C4-2B (cell line): ENCODE measurements at regions not wholly inside any gene's neighbourhood (a gene's known extent, or its start where the extent isn't known, plus 50 kb on each side); places are given as distances from the start of the nearest gene placed in this dataset.
"Not testable (repeated sequence)": the region's sequence is repeated elsewhere in the genome, so short reads cannot be mapped to it uniquely, and the experiment has no call there.

ENCODE experiments used
- H3K27ac ChIP-seq: fragments of 450-650 bp; 2 replicates; pipeline ENCODE4 v1.5.1; 2017
- ZFX ChIP-seq: fragments of 450-650 bp; IDR thresholded peaks from 2 replicates; pipeline ENCODE4 v1.6.1; 2017
- TF ChIP-seq, protein P1 (sequence below): fragments of 450-650 bp; conservative IDR thresholded peaks from 2 replicates; pipeline ENCODE4 v1.5.1; 2017; ENCODE audit warnings: mild to moderate bottlenecking

DNA sequence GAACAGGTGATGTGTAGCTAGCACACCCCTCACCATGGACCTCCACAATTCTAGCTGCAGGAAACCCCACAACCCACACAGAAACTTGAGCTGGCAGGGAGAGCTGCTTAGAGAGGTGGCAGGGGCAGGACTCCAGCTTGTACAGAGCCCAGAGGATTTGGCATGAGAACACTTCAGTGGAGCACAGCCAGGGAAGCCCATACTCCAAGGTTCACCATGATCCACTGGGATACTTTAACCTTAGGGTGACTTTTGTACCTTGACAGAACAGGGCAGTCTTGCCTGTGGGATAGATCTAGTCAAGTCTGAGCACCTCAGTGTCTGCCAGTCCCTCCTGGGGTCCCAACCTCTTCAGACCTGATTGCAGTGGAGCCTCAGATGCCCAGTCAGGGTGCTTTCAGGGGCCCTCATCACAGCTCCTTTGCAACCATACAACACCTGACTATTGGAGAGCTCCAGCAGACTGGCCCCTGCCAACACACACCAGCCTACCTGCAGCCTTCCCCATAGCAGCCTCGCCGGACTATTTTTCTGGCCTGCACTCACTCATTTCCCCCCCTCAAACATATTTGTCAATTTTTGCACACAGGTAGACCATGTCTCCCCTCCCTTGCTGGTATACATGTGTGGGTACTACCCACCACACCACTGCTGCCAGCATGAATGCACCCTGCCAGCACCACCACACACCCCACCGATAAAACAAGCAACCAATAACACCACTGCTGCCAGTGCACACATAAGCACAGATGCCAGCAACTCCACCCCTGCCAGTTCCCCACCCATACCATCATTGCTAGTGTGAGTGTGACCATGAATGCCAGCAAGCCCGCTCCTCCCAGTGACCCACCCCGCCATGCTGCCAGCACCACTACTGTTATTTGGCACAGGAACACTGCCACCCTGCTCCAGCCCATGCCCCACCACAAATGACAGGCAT, 56.0 kb upstream of the CDX4 start:
- no peak overlapping the region for H3K27ac ChIP-seq

DNA sequence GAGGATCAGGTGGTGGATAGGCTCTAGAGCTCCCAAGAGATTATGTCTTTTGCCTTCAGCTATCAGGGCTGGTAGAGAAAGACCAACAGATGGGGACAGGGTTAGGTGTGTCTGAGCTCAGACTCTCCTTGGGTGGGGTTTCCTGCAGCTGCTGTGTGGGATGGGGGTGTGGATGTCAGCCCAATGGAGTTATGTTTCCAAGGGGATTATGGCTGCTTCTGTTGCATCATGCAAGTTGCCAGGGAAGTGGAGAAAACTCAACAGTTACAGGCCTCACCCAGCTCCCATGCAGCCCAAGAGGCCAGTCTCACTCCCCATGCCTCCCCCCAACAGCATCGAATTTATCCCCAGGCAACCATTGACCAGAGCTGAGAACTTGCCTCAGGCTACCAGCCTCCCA, 80.2 kb upstream of the CDX4 start:
- TF ChIP-seq ZFX: no peak
- TF ChIP-seq, protein P1, sequence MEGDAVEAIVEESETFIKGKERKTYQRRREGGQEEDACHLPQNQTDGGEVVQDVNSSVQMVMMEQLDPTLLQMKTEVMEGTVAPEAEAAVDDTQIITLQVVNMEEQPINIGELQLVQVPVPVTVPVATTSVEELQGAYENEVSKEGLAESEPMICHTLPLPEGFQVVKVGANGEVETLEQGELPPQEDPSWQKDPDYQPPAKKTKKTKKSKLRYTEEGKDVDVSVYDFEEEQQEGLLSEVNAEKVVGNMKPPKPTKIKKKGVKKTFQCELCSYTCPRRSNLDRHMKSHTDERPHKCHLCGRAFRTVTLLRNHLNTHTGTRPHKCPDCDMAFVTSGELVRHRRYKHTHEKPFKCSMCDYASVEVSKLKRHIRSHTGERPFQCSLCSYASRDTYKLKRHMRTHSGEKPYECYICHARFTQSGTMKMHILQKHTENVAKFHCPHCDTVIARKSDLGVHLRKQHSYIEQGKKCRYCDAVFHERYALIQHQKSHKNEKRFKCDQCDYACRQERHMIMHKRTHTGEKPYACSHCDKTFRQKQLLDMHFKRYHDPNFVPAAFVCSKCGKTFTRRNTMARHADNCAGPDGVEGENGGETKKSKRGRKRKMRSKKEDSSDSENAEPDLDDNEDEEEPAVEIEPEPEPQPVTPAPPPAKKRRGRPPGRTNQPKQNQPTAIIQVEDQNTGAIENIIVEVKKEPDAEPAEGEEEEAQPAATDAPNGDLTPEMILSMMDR: no peak
- H3K27ac ChIP-seq: no peak overlapping the region

More for the DNA sequence above, 56.0 kb upstream of the CDX4 start:
- TF ChIP-seq, protein P1: no peak
- TF ChIP-seq ZFX: no peak

DNA sequence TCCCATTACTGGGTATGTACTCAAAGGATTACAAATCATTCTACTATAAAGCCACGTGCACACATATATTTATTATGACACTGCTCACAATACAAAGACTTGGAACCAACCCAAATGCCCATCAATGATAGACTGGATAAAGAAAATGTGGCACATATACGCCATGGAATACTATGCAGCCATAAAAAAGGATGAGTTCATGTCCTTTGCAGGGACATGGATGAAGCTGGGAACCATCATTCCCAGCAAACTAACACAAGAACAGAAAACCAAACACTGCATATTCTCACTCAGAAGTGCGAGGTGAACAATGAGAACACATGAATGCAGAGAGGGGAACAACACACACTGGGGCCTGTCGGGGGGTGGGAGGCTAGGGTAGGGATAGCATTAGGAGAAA, 89.6 kb upstream of the CDX4 start:
- H3K27ac ChIP-seq: not testable (repeated sequence)

DNA sequence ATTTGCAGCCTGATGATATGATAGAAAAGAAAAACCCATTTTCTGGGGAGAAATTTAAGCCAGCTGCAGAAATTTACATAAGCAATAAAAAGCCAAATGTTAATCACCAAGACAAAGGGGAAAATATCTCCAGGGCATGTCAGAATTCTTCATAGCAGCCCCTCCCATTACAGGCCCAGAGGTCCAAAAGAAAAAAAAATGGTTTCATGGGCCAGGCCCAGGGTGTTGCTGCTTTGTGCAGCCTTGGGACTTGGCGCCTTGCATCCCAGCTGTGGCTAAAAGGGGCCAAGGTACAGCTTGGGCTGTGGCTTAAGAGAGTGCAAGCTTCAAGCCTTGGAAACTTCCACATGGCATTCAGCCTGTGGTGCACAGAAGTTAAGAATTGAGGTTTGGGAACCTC, 97.9 kb upstream of the CDX4 start:
- no peak for TF ChIP-seq ZFX
- H3K27ac ChIP-seq: no peak overlapping the region

DNA sequence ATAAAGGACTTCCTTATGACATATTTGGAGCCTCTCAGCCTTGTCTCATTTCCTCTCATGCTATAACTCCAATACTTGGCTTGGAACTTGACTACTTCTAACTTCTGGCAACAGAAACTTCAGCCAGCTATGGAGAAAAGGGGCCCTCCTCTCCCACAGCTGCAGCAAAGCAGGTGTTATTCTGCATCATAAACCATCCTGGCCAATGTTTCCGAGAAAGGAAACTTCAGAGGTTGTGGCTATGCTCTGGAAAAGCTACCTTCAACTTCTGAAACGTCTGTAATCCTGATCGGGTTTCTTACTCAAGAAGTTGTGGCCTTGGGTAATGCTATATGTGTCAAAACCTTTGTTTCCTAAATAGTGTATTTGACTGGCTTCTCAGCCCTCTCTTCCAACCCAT, 109.5 kb upstream of the CDX4 start:
- H3K27ac ChIP-seq: no peak overlapping the region
- no peak for TF ChIP-seq ZFX
- TF ChIP-seq, protein P1: no peak

DNA sequence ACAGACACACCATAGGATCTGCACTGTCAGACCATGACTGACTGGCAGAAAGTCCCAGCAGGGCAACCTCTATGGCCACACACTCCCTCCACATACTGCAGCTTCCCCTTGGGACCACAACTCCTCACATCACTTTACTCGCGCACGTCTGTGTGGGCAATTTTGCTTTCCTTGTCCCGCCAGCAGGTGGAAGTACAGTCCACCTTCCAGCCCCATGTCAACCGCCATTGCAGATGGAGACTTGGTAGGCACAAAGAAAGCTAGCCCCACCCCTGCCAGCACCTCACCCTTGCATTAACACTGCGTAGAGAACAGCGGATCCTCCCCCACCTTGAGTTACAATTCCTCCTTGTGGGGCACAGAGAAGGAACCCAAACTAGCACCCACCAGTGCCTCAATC, 74.4 kb upstream of the NAP1L2 start:
- no peak for TF ChIP-seq ZFX
- TF ChIP-seq, protein P1: peak; percentile 27
- no peak overlapping the region for H3K27ac ChIP-seq

DNA sequence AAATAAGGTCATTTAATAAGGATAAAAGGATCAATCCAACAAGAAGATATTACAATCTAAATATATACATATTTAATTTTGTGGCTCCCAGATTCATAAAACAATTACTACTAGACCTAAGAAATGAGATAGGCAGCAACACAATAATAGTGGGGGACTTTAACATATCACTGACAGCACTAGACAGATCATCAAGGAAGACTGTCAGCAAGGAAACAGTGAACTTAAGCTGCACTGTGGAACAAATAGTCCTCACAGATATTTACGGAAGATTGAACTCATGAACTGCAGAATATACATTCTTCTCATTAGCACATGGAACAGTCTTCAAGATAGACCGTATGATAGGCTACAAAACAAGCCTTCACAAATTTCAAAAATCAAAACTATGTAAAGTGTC, 56.1 kb upstream of the NAP1L2 start:
- H3K27ac ChIP-seq: no peak overlapping the region
- TF ChIP-seq, protein P1: no peak
- no peak for TF ChIP-seq ZFX

DNA sequence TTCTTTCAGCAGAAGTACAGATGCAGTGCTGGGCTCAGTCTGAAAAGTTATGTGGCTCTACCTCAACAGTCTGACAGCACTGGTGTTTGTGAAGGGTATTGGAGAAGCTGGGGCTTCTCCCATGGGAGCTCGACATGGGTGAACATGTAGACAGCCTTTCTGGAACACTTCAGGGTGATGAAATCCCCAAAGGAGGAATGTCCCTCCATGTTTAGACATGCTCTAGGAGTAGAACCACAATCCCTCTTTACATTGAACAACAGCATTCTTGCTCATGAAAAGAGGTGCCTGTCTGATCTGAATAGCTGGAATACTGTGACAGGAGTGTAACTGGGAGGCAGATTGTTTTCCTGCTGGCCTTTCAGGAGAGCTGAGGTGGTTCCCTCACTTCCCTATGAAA, 53.8 kb upstream of the NAP1L2 start:
- H3K27ac ChIP-seq: no peak overlapping the region
- no peak for TF ChIP-seq ZFX
- TF ChIP-seq, protein P1: no peak
